ENCODE measurements at regions not wholly inside any gene's neighbourhood (a gene's known extent, or its start where the extent isn't known, plus 50 kb on each side); places are given as distances from the start of the nearest gene placed in this dataset.

DNA sequence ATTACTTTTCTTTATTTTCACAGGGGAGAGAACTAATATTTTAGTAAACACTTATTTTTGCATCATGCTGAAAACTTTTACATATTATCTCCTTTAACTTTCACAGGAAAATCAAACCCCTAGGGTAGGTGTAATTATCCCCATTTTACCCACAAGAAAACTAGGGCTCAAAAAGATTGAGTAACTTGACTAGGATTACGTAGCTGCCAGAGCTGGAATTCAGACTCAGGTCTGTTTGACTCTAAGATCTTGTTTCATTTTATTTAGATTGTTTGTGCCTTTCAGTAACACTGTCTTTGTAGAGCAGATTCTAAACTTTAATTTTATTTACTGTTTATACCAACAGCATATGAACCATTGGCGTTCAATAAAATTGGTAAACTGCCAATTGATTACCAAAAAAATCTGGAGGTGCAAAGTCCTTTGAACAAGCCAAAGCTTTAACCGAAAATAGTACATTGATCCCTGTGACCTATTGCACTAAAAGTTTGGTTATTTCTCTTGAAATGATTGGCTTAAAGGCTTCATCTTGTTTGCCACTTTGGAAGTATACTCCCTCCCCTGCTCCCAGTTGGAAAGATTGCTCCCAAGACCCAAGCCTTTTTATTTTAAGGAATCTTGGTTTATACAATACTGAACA lies 71.0 kb upstream of the WDR26 start:
- peaks cover 44% of the 10 kb centered on the region for H3K4me1 ChIP-seq (ENCODE audit: insufficient read depth, low read length, poor library complexity, severe bottlenecking)
- H3F3A ChIP-seq (ENCODE audit: low read depth): 0 out of 2 replicates have a peak, but pooled peaks cover 3% of the 10 kb centered on the region
- no peak overlapping the region for H3K4me3 ChIP-seq (ENCODE audit: low read length, poor library complexity, severe bottlenecking)
- no peaks in the 10 kb centered on the region for H3K9me3 ChIP-seq (ENCODE audit: insufficient read depth, low read depth, low read length)
- no peaks in the 10 kb centered on the region for H3K27me3 ChIP-seq (ENCODE audit: insufficient read depth, low read length, poor library complexity, severe bottlenecking)
- H3K9ac ChIP-seq (ENCODE audit: low read depth, low read length, poor library complexity, severe bottlenecking): no peak overlapping the region
- H3K4me2 ChIP-seq (ENCODE audit: low read depth, low read length, poor library complexity, severe bottlenecking): no peak overlapping the region
- H3K79me2 ChIP-seq (ENCODE audit: insufficient read depth, low read length): no peaks in the 10 kb centered on the region
- no peaks in the 10 kb centered on the region for H3K36me3 ChIP-seq (ENCODE audit: insufficient read depth, low read length)
- no peak overlapping the region for H2AFZ ChIP-seq (ENCODE audit: low read length)
- H4K20me1 ChIP-seq (ENCODE audit: insufficient read depth, low read length, poor library complexity, severe bottlenecking): no peaks in the 10 kb centered on the region
- H3K9me2 ChIP-seq (replicated peaks; ENCODE audit: low read depth, low read length): no peaks in the 10 kb centered on the region
- TF ChIP-seq, protein P1, sequence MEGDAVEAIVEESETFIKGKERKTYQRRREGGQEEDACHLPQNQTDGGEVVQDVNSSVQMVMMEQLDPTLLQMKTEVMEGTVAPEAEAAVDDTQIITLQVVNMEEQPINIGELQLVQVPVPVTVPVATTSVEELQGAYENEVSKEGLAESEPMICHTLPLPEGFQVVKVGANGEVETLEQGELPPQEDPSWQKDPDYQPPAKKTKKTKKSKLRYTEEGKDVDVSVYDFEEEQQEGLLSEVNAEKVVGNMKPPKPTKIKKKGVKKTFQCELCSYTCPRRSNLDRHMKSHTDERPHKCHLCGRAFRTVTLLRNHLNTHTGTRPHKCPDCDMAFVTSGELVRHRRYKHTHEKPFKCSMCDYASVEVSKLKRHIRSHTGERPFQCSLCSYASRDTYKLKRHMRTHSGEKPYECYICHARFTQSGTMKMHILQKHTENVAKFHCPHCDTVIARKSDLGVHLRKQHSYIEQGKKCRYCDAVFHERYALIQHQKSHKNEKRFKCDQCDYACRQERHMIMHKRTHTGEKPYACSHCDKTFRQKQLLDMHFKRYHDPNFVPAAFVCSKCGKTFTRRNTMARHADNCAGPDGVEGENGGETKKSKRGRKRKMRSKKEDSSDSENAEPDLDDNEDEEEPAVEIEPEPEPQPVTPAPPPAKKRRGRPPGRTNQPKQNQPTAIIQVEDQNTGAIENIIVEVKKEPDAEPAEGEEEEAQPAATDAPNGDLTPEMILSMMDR (conservative IDR thresholded peaks at IDR 0.05; ENCODE audit: low read length): no peak
- TF ChIP-seq EZH2phosphoT487 (IDR thresholded peaks at IDR 0.05; ENCODE audit: borderline replicate concordance): no peak

DNA sequence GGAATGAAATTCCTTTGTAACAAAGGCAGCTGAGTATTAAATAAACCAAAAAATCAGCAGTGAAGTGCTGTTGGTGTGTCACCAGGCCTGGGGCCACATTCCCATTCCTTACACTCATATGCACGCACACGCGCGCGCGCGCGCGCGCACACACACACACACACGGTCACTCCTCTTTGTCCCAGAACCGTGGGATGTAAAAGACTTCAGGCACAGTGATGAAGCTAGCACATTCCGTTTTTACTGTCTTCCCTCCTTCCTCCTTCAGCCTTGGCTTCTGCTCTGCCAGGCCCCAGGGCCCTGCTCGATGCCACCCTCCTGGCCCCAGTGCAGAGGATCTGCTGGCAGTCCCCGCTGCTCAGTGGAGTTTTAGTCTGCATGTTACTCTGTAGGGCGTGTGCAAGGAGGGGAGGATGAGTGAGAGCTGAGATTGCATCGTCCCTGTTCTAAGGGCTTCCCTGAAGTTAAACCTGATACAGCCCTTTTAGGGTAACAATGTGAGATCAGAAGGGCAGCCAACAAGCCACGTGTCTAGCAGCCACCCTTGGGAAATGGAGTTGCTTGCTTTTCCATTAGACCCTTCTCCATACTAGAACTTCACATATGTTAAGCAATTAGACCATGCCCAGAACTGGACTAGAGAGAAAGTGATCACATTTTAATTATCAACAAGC lies 71.7 kb upstream of the WDR26 start:
- H3K4me3 ChIP-seq (ENCODE audit: low read length, poor library complexity, severe bottlenecking): no peak overlapping the region
- H3K9me3 ChIP-seq (ENCODE audit: insufficient read depth, low read depth, low read length): no peaks in the 10 kb centered on the region
- no peaks in the 10 kb centered on the region for H3F3A ChIP-seq (ENCODE audit: low read depth)
- H3K4me2 ChIP-seq (ENCODE audit: low read depth, low read length, poor library complexity, severe bottlenecking): no peak overlapping the region
- H3K9ac ChIP-seq (ENCODE audit: low read depth, low read length, poor library complexity, severe bottlenecking): no peak overlapping the region
- no peak overlapping the region for H2AFZ ChIP-seq (ENCODE audit: low read length)
- no peaks in the 10 kb centered on the region for H4K20me1 ChIP-seq (ENCODE audit: insufficient read depth, low read length, poor library complexity, severe bottlenecking)
- no peaks in the 10 kb centered on the region for H3K27me3 ChIP-seq (ENCODE audit: insufficient read depth, low read length, poor library complexity, severe bottlenecking)
- no peaks in the 10 kb centered on the region for H3K9me2 ChIP-seq (replicated peaks; ENCODE audit: low read depth, low read length)
- H3K4me1 ChIP-seq (ENCODE audit: insufficient read depth, low read length, poor library complexity, severe bottlenecking): peaks cover 44% of the 10 kb centered on the region
- no peaks in the 10 kb centered on the region for H3K79me2 ChIP-seq (ENCODE audit: insufficient read depth, low read length)
- TF ChIP-seq EZH2phosphoT487 (IDR thresholded peaks at IDR 0.05; ENCODE audit: borderline replicate concordance): no peak
- TF ChIP-seq, protein P1 (conservative IDR thresholded peaks at IDR 0.05; ENCODE audit: low read length): no peak
- H3K36me3 ChIP-seq (ENCODE audit: insufficient read depth, low read length): no peaks in the 10 kb centered on the region

DNA sequence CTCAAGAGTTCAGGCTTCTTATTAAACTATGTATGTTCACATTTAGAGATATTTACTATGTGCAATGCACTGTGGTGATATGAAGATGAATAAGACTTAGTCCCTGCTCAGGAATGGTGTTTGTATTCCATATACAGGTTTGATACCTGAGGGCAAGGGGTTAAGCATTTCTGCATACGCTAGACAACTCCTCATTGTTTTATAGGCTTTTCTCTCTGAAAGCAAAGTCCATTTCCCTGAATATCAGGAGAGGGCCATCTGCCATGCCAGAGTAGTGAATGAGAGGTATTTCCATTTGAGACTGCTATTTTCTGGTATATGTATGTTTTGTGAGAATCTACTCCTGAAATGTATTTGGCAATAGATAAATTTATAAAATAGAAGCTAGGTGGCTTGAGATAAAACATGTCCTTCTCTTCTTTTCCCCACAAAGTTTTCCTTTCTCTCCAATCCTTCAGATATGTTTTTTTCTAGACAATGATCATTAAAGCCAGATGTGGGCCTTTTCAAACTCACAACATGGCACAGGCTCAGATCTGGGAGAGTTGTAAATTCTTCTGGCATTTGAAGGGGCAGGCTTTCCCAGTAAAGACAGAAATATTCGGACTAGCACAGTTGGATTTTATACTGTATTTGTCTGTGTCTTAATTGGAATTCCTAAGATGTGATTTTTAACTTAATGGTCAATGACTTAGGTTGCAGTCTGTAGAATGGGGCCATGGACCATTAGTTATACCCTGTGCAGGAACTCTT lies 73.3 kb upstream of the WDR26 start:
- H3K4me3 ChIP-seq (ENCODE audit: low read length, poor library complexity, severe bottlenecking): no peak overlapping the region
- no peak overlapping the region for H3K9ac ChIP-seq (ENCODE audit: low read depth, low read length, poor library complexity, severe bottlenecking)
- no peaks in the 10 kb centered on the region for H4K20me1 ChIP-seq (ENCODE audit: insufficient read depth, low read length, poor library complexity, severe bottlenecking)
- H3K4me2 ChIP-seq (ENCODE audit: low read depth, low read length, poor library complexity, severe bottlenecking): no peak overlapping the region
- H3K27me3 ChIP-seq (ENCODE audit: insufficient read depth, low read length, poor library complexity, severe bottlenecking): no peaks in the 10 kb centered on the region
- H3K9me2 ChIP-seq (replicated peaks; ENCODE audit: low read depth, low read length): no peaks in the 10 kb centered on the region
- H3K4me1 ChIP-seq (ENCODE audit: insufficient read depth, low read length, poor library complexity, severe bottlenecking): peaks cover 35% of the 10 kb centered on the region
- no peaks in the 10 kb centered on the region for H3F3A ChIP-seq (ENCODE audit: low read depth)
- TF ChIP-seq, protein P1 (conservative IDR thresholded peaks at IDR 0.05; ENCODE audit: low read length): no peak
- TF ChIP-seq EZH2phosphoT487 (IDR thresholded peaks at IDR 0.05; ENCODE audit: borderline replicate concordance): no peak
- no peaks in the 10 kb centered on the region for H3K9me3 ChIP-seq (ENCODE audit: insufficient read depth, low read depth, low read length)
- no peaks in the 10 kb centered on the region for H3K79me2 ChIP-seq (ENCODE audit: insufficient read depth, low read length)
- H2AFZ ChIP-seq (ENCODE audit: low read length): no peak overlapping the region
- no peaks in the 10 kb centered on the region for H3K36me3 ChIP-seq (ENCODE audit: insufficient read depth, low read length)
